GM19043 (cell line): ENCODE measurements at regions not wholly inside any gene's neighbourhood (a gene's known extent, or its start where the extent isn't known, plus 50 kb on each side); places are given as distances from the start of the nearest gene placed in this dataset.

Experiments
- ATAC-seq: cut with Tn5 transposase; IDR thresholded peaks from one replicate; pipeline ENCODE4 v1.9.1; 2021; ENCODE audit warnings: low read depth; ENCODE audit not compliant: unreplicated experiment

GRCh38 chr21:14870853-14871149 is 194.0 kb downstream of the NRIP1 start:
- ATAC-seq: no peak

- ATAC-seq: no peak
Observed at GRCh38 chr21:14869984-14870852, 194.6 kb downstream of the NRIP1 start.

- no peak for ATAC-seq
Observed at GRCh38 chr21:14866859-14867765, 197.7 kb downstream of the NRIP1 start.

GRCh38 chr21:14864211-14865021 is 200.4 kb downstream of the NRIP1 start:
- peak; percentile 77 for ATAC-seq

GRCh38 chr21:14863745-14864210 is 201.0 kb downstream of the NRIP1 start:
- ATAC-seq: no peak

GRCh38 chr21:14862794-14863720 is 201.7 kb downstream of the NRIP1 start:
- no peak for ATAC-seq

- no peak for ATAC-seq
Observed at GRCh38 chr21:14858311-14858710, 206.5 kb downstream of the NRIP1 start.

- ATAC-seq: no peak
Observed at GRCh38 chr21:14857529-14857928, 207.3 kb downstream of the NRIP1 start.

- no peak for ATAC-seq
Observed at GRCh38 chr21:14850394-14850793, 214.4 kb downstream of the NRIP1 start.

GRCh38 chr21:14846621-14847020 is 218.2 kb downstream of the NRIP1 start:
- no peak for ATAC-seq

- no peak for ATAC-seq
Observed at GRCh38 chr21:14844001-14844400, 220.8 kb downstream of the NRIP1 start.

GRCh38 chr21:14842601-14843000 is 222.2 kb downstream of the NRIP1 start:
- no peak for ATAC-seq

- no peak for ATAC-seq
Observed at GRCh38 chr21:14841511-14842472, 223.0 kb downstream of the NRIP1 start.

GRCh38 chr21:14838400-14838799 is 226.4 kb downstream of the NRIP1 start:
- ATAC-seq: no peak

- ATAC-seq: no peak
Observed at GRCh38 chr21:14836950-14837349, 227.8 kb downstream of the NRIP1 start.

GRCh38 chr21:14833666-14834351 is 231.0 kb downstream of the NRIP1 start:
- no peak for ATAC-seq

GRCh38 chr21:14833241-14833640 is 231.6 kb downstream of the NRIP1 start:
- no peak for ATAC-seq

- no peak for ATAC-seq
Observed at GRCh38 chr21:14830307-14830706, 234.5 kb downstream of the NRIP1 start.
